GM12801 (cell line): ENCODE measurements at regions not wholly inside any gene's neighbourhood (a gene's known extent, or its start where the extent isn't known, plus 50 kb on each side); places are given as distances from the start of the nearest gene placed in this dataset.

Experiments used
- CTCF ChIP-seq: IDR thresholded peaks from one replicate; pipeline ENCODE4 v1.5.1; 2011; ENCODE audit warnings: control low read depth; ENCODE audit not compliant: insufficient read length; ENCODE audit errors: extremely low read depth

- no peak for TF ChIP-seq CTCF
Observed at GRCh38 chr2:36192983-36193382, 162.6 kb upstream of the CRIM1 start.

GRCh38 chr2:36190097-36190496 is 165.5 kb upstream of the CRIM1 start:
- no peak for TF ChIP-seq CTCF

- no peak for TF ChIP-seq CTCF
Observed at GRCh38 chr2:36185624-36186023, 170.0 kb upstream of the CRIM1 start.

DNA sequence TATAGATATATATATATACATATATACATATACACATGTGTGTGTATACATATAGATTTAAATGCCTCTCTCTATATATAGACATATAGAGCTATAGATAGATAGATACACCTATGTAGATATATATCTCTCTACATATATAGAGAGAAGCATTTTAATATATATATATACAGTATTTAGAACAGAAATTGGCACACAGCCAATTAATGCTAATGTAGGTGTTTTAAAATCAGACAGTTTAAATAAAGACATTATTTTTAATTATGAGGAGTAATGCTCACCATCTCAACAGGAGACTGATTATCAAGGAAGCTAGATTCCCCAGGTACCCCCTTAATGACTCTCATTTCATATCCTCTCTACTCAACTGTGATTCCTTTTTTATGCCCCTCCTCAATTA is 170.7 kb upstream of the CRIM1 start:
- no peak for TF ChIP-seq CTCF

GRCh38 chr2:36178384-36178783 is 177.2 kb upstream of the CRIM1 start:
- TF ChIP-seq CTCF: no peak

GRCh38 chr2:36177282-36177681 is 178.3 kb upstream of the CRIM1 start:
- no peak for TF ChIP-seq CTCF

GRCh38 chr2:36174920-36175319 is 180.7 kb upstream of the CRIM1 start:
- TF ChIP-seq CTCF: no peak
